HL-60 (cell line): ENCODE measurements at regions not wholly inside any gene's neighbourhood (a gene's known extent, or its start where the extent isn't known, plus 50 kb on each side); places are given as distances from the start of the nearest gene placed in this dataset.

Experiments used
- DNase-seq, 2 experiments: peaks; one replicate each; pipeline ENCODE4 v3.0.0-alpha.2; 2010 to 2020; ENCODE audit warnings: low read depth in 1 of 2, low spot score in 1 of 2
- H3K27ac ChIP-seq: fragments of 250-450 bp; sonication (Bioruptor Pico); replicated peaks from 2 replicates; pipeline ENCODE4 v1.5.1; 2020; ENCODE audit warnings: mild to moderate bottlenecking, moderate library complexity
- H3K27me3 ChIP-seq: fragments of 250-450 bp; sonication (Bioruptor Pico); 2 replicates; pipeline ENCODE4 v1.5.1; 2021; ENCODE audit warnings: mild to moderate bottlenecking, moderate library complexity; ENCODE audit not compliant: insufficient read depth, poor library complexity, severe bottlenecking
- H3K4me3 ChIP-seq: replicated peaks from 2 replicates; pipeline ENCODE4 v1.5.1; 2011; ENCODE audit warnings: mild to moderate bottlenecking, control low read depth, low read length; ENCODE audit not compliant: insufficient read depth
- GABPA ChIP-seq: IDR thresholded peaks from 2 replicates; pipeline ENCODE4 v1.6.1; 2012; ENCODE audit warnings: low read depth
- POLR2AphosphoS5 ChIP-seq: IDR thresholded peaks from 2 replicates; pipeline ENCODE4 v1.6.1; 2012; ENCODE audit warnings: low read depth
- SPI1 ChIP-seq: IDR thresholded peaks from 2 replicates; pipeline ENCODE4 v1.6.1; 2012; ENCODE audit warnings: low read depth, mild to moderate bottlenecking, borderline replicate concordance
- TF ChIP-seq, protein P1 (sequence below): IDR thresholded peaks from one replicate; pipeline ENCODE4 v1.5.1; 2011; ENCODE audit warnings: low read length, control low read depth, inconsistent platforms; ENCODE audit not compliant: insufficient read depth
- TF ChIP-seq, protein P2 (sequence below): IDR thresholded peaks from 2 replicates; pipeline ENCODE4 v1.6.1; 2012; ENCODE audit warnings: low read depth; ENCODE audit not compliant: insufficient replicate concordance

DNA sequence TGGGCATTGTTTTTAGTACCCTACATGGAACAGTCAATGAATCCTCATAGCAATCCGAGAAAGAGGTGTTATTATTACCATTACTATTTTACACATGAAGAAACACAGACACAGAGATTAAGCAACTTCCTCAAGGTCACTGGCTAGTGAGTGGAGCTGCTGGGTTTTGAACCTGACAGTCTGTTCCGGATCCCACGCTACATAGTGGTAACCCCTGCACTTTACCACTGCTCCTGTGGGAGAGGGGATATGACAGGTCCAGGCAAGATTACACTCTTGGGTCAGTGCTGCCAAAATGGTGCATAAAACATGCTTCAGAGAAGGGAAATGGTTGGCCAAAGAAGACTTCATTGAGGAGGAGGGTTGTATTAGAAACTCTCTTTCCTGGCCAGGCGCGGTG, 185.7 kb downstream of the XPNPEP1 start:
- no peak overlapping the region for H3K4me3 ChIP-seq
- no peak for DNase-seq
- no peak overlapping the region for H3K27ac ChIP-seq
- H3K27me3 ChIP-seq: no peaks in the 10 kb centered on the region
- TF ChIP-seq, protein P1, sequence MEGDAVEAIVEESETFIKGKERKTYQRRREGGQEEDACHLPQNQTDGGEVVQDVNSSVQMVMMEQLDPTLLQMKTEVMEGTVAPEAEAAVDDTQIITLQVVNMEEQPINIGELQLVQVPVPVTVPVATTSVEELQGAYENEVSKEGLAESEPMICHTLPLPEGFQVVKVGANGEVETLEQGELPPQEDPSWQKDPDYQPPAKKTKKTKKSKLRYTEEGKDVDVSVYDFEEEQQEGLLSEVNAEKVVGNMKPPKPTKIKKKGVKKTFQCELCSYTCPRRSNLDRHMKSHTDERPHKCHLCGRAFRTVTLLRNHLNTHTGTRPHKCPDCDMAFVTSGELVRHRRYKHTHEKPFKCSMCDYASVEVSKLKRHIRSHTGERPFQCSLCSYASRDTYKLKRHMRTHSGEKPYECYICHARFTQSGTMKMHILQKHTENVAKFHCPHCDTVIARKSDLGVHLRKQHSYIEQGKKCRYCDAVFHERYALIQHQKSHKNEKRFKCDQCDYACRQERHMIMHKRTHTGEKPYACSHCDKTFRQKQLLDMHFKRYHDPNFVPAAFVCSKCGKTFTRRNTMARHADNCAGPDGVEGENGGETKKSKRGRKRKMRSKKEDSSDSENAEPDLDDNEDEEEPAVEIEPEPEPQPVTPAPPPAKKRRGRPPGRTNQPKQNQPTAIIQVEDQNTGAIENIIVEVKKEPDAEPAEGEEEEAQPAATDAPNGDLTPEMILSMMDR: no peak
- TF ChIP-seq, protein P2, sequence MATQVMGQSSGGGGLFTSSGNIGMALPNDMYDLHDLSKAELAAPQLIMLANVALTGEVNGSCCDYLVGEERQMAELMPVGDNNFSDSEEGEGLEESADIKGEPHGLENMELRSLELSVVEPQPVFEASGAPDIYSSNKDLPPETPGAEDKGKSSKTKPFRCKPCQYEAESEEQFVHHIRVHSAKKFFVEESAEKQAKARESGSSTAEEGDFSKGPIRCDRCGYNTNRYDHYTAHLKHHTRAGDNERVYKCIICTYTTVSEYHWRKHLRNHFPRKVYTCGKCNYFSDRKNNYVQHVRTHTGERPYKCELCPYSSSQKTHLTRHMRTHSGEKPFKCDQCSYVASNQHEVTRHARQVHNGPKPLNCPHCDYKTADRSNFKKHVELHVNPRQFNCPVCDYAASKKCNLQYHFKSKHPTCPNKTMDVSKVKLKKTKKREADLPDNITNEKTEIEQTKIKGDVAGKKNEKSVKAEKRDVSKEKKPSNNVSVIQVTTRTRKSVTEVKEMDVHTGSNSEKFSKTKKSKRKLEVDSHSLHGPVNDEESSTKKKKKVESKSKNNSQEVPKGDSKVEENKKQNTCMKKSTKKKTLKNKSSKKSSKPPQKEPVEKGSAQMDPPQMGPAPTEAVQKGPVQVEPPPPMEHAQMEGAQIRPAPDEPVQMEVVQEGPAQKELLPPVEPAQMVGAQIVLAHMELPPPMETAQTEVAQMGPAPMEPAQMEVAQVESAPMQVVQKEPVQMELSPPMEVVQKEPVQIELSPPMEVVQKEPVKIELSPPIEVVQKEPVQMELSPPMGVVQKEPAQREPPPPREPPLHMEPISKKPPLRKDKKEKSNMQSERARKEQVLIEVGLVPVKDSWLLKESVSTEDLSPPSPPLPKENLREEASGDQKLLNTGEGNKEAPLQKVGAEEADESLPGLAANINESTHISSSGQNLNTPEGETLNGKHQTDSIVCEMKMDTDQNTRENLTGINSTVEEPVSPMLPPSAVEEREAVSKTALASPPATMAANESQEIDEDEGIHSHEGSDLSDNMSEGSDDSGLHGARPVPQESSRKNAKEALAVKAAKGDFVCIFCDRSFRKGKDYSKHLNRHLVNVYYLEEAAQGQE: no peak
- TF ChIP-seq POLR2AphosphoS5: no peak
- no peak for TF ChIP-seq SPI1
- no peak for TF ChIP-seq GABPA

DNA sequence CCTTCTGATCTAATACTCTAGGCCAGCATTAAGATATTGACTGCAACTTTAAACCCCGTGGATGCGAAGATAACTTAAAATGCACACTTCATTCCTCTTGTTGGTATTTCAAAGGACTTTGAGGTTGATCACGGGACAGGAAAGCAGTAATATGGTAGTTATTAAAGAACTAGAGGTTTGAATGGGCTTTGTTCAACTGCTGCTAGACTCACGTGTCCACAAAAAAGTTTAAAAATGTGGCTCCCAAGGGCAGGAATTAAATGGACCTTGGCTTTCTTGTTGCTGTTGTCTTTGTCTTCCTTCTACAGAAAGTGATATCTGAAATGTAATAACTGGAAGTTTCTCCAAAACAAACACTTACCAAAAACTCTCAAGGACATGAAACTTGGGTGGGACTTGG, 186.3 kb downstream of the XPNPEP1 start:
- H3K27me3 ChIP-seq: no peaks in the 10 kb centered on the region
- H3K27ac ChIP-seq: no peak overlapping the region
- no peak for TF ChIP-seq GABPA
- no peak for TF ChIP-seq SPI1
- TF ChIP-seq, protein P1: no peak
- TF ChIP-seq, protein P2: no peak
- TF ChIP-seq POLR2AphosphoS5: no peak
- H3K4me3 ChIP-seq: no peak overlapping the region
- no peak for DNase-seq

DNA sequence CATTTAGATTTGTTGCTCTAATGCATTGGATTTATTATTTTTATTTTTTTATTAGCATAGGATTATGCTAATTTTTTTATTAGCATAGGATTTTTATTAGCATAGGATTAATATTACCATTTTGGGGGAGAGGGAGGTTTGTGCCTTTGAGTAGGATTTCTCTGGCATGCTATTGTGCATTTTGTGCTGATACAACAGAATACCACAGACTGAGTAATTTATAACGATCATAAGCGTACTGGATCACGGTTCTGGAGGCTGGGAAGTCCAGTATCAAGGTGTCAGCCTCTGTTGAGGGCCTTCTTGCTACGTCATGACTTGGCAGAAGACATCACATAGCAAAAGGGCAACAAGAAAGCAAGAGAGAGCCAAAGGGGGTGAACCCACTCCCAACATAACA, 187.5 kb downstream of the XPNPEP1 start:
- Histone ChIP-seq H3K27ac (no peak overlapping the region), H3K27me3 (no peaks in the 10 kb centered on the region), H3K4me3 (no peak overlapping the region)
- no peak for TF ChIP-seq SPI1
- no peak for TF ChIP-seq POLR2AphosphoS5
- TF ChIP-seq, protein P2: no peak
- no peak for TF ChIP-seq GABPA
- TF ChIP-seq, protein P1: no peak
- DNase-seq: no peak
